T-helper 2 cell (primary cell): ENCODE measurements at regions not wholly inside any gene's neighbourhood (a gene's known extent, or its start where the extent isn't known, plus 50 kb on each side); places are given as distances from the start of the nearest gene placed in this dataset.

ENCODE experiments used
- DNase-seq, 5 experiments: peaks; one replicate each; pipeline versions ENCODE4 v3.0.0 to v3.0.0-alpha.2; 2012 to 2022

DNA sequence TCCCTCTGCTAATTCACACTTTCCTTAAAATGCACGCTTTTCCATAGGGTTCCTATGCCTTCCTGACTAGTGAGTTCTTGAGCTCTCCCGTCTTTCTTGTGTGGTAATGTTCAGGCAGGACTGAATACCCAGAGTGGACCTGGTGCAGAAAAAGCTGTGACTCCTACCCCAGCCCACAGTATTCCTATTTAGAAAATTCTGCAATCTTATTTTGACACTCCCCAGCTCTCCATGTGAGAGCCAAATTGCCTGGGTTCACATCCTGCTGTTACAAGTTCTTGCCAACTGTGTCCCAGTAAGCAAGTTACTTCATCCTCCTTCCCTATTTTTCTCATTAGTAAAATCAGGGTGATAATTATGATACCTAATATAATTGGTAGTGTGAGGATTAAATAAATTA is 290.8 kb upstream of the SLCO3A1 start:
- DNase-seq: no peak

DNA sequence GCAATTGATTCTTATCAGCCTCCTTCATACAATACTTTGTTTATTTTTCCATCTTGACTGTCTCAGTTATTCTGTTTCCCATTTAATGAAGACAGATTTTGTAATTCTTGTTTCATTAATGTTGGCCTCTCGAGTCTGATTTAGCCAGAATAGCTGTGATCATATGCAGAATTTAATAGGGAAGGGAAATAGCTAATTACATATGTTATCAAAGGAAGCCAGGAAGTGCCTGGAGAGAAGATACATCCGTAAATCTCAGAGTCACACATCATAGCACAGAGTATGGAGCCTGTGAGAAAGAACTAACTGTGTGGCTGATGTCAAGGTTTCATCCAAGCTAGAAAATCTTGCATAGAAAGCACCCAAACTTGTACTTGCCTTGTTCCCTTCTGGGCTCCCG is 288.9 kb upstream of the SLCO3A1 start:
- DNase-seq: no peak

DNA sequence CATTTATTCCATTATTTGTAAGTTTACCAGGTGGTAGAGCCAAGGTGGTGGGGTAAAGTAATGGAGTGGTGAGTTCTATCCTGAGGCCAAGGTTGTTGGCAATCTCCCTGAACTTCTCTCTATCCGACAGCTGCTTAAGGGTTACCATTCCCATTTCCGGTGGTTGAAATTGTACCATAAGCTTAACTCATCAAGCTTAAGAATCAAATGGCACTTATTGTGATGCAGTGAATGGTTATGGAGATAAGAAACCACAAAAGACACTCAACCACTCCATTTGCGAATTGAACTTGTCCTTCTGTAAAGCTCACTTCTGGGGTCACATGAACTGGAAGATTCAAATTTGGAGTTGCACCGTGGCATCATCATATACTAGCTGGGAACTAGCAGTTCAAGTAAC is 287.4 kb upstream of the SLCO3A1 start:
- DNase-seq: no peak

DNA sequence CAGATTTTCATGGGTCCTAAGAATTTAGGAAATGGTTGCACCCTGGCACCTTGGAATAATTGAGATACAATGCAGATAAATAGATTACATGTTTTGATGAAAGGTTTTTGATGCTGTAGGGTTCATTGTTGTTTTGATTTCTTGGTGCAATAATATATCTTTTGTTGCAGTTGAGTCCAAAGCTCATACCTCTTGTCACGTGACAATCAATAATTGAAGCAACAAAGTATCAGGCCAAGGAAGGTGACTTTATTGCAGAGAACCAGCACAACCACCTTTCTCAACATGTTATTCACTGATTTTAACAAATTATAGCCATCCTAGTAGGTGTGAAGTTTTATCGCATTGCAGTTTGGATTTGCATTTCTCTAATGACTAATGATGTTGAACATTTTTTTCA is 285.5 kb upstream of the SLCO3A1 start:
- DNase-seq: no peak

DNA sequence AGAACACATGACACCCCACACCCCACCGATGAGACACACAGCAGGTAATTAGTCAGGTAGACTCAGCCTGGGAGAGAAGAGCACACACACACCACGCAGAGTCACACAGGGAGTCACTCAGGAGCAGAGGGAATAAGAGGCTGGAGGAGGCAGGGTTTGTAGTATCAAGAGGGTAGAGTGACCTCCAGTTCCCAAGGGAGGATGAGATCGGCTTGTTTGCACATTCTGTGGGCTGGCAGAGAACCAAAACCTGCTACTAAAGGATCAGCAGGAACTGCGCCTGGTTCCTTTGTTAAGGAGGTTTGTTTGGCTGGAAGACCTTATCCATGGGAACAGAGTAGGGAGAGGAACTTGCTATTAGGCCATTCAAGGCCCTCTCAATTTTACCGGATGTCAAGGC is 281.4 kb upstream of the SLCO3A1 start:
- DNase-seq: no peak

DNA sequence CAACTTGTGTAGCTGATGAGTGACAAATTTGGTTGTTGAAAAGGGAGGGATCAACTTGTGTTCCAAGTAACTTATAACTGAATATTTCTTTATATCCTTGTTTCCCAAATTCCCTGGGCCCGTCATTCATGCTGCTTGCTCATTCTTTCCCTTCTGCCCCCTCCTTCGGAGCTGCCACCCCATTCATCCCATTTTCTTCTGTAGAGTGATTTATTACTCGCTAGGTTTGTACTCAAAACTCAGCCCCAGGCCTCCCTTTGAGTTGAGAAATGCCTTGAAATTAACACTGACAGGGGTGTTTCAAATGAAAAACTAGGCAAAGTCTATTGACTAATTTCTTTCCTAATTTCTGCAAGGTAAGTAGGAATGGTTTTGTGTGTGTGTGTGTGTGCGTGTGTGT is 277.4 kb upstream of the SLCO3A1 start:
- DNase-seq: no peak

DNA sequence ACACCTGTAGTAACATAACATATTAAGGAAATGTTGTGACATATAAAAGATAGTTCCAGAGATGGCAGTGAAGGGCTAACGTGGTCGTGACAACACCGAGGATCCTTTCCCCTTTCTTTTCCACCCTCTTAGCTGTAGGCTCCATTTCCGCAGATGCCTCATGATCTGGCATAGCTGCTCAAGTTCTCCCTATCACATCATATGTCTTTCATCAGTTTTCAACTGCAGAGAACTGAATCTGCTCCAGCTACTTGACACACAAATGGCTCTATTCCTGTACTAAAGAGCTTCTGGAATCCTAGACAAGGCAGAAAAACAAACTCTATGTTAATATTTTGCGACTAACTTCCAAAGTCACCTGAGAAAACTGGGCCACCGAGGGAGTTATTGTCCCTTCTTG is 275.0 kb upstream of the SLCO3A1 start:
- no peak for DNase-seq

DNA sequence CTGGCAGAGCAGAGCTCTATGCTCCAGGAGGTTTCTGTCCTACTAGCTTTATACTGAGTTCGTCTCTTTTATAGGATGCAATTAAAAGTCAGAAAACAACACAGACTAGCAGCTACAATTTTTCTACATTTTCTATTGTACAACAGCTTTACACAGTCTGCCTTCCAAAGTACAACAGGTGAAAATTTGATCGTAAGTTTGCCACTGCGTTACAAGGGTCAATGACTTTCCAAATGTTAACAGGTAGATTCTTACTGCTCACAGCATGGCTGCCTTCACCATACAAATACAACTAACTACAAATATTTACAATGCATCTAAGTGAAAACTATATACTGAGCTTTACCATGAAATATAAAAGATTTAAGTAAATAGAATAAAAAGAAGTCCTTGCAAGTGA is 268.6 kb upstream of the SLCO3A1 start:
- no peak for DNase-seq

DNA sequence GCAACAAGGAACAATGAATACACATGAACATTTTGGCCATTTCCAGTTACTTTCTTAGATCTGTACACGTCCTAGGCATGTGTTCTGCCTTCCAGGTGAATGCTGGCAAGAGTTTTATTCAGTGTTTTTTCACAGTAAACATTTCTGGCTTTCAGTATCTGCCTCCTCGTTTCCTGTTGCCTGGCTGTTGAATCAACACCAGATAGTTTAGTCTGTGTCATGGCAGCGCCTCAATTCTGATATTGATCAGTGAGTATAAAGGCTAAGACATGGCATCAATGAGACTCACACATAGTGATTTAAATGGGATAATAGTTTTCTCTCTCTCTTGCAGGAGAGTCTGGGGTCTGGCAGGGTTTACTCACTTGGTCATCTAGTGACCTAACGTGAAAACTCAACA is 266.9 kb upstream of the SLCO3A1 start:
- no peak for DNase-seq

DNA sequence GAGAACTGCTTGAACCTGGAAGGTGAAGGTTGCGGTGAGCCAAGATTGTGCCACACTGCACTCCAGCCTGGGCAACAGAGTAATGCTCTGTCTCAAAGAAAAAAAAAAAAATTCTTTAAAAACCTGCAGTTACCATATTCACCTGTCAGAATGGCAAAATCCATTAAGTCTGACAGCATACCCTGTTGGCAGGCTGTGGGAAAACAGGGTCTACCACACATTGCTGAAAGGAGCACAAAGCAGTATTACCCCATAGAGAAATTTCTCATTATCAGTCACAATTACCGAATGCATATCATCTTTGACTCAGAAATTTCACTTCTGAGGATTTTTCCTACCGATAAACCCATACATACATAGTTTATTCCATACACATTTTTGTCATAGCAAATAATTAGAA is 264.1 kb upstream of the SLCO3A1 start:
- DNase-seq: peak in 1 of 5 experiments; percentile 21

DNA sequence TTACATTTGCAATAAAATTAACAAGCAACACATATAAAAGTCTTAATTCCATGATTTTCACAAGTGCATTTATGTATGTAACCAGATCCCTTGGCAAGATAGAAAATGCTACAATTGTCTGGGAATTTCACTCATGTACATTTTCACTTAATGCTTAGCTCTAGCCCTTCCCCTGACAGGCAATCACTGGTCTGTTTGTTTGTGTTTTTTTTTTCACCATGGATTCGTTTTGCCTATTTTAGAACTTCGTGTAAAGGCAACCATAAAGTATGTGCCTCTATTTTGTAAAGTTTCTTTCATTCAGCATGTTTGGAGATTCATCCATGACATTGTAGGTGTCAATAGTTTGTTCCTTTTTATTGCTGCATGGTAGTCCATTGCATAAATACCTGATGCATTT is 260.9 kb upstream of the SLCO3A1 start:
- no peak for DNase-seq

DNA sequence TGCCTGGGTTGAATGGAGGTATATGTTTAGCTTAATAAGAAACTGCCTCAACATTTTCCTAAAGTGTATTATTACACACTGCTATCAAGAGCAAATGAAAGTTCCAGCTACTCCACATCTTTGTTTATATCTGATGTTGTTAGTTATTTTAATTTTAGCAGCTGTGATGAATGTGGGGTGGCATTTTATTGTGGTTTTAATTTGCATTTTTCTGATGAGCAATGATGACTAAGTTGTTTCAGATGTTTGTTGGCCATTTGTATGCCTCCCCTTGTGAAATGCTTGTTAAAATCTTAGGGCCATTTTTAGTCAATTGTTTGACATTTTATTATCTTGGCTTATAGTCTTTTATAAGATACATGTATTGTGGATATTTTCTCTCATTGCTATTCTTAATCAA is 260.4 kb upstream of the SLCO3A1 start:
- no peak for DNase-seq

DNA sequence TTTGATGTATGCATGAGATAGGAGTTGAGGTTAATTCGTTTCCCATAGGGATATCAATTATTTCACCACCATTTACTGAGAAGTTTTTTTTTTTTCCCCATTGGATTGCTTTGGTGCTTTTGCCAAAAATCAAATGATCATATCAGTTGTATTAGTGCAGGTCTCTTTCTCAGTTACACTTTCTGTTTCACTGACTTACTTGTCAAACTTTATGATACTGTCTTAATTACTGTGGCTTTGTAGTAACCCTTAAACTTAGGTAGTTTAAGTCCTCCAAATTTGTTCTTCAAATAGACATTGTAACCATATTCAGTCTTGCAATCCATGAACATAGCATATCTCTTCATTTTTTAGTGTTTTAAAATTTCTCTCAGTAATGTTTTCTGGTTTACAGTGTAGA is 259.9 kb upstream of the SLCO3A1 start:
- DNase-seq: no peak

DNA sequence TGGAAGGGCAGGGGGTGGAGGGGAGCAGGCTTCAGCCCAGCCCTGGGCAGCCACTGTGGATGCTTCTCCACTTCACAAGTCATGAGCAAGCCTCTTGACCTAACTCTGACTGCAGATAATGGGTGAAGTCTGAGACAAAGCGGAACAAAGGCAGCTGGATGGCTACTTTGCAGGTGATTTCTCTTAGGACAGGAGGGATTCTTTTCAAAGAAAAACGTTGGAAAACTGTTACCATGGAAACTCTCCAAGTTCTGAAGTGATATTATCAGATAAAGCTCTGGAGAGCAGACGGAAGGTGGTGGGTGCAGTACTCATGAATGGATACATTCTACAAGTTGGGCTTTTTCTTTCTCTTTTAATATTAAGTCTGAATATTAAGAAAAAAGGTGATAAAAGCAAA is 254.2 kb upstream of the SLCO3A1 start:
- no peak for DNase-seq

DNA sequence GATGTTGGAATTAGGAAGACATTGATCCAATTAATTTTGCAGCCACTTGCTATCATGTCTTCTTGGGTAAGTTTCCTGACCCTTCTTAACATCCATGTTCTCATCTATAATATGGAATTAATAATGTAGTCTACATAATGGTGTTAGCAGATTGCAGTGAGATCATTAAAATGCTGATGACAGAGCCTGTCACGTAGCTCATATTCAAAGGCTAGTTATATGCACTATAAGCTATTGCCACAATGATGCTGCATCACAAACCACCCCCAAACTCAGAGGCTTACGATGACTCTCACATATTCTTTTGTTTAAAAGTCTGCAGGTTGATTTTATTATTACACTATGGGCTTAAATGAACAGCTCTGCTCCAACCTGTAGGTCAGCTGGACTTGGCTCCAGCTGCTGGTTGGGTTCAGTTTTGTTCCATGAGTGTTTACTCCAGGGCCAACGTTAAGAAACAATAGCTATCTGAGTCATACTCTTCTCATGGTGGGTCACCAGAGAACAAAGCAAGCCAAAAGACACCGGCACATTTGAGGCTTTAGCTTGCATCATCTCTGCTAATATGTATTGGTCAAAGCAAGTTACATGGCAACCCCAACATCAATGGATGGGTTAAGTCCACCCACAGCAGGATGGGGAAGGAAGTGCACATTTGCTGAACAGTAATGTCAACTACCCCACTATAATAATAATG is 250.0 kb upstream of the SLCO3A1 start:
- no peak for DNase-seq

DNA sequence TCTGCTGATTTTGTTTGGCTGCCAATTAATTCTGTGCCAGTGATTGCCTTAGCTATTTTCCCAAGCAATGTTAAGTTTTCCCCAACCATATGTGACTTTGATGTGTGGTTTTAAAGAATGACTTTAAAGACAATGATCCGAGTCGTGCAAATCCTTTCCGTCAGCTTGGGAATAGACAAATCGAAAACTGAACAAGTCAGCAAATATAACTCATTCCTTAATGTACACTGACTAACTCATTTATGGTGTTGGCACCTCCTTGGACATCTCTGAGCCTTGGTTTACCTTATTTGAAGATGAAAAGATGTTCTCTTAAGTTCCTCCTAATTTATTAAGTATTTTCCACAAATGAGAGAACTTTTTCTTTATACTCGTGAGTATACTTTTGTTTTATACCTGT is 249.4 kb upstream of the SLCO3A1 start:
- DNase-seq: no peak

DNA sequence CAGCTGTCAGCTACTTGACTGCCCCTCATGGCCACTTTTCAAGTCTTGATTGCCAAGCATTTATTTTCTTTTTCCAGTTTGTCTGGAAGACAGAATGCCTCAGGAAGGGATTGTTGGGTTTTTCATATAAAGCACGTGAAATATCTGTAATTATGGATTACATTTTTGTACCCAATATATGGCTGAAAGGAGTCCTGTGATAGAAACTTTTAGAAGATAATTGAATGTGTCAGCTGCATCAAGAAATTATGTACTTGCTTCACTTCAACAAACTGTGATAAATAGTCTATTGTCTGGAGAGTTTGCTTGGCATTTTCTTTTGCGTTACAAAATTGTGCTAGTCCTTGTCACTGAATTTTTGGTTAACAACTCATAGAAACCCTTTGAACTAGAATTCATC is 247.9 kb upstream of the SLCO3A1 start:
- no peak for DNase-seq

DNA sequence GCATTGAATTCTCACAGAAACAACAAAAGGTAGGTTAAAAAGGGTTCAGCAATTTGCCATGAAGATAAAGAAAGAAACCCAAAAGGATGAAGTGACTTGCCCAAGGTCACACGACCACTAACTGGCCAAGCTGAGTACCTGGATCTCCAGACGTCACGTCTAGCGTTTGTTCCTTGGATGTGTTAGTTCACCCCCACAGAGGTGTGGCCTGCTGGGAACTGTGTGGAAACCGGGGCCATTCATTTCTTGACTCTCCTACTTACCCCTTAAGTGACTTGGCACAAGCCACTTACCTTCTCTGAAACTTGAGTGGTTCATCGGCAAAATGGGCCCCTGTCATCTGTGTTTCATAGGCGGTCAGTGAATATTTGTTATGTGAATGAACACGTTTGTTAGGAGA is 244.3 kb upstream of the SLCO3A1 start:
- no peak for DNase-seq

DNA sequence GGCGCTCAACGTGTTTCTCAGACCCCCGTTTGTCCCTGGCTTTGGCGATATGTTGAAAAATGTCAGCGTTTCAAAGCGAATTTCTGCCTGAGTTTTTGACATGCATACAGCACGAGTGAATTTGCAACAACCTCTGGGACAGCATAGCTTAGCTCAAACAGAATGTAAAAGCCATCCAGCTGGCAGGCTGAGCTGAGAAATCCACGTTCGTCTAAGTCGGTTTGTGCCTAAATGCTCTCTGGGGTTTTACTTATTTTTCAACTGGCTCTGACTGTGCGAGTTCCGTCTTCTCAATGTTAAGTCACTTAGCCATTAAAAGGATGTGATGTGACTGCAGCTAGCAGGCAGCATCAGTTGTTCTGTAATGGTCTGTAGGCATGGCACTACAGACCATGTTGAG is 243.5 kb upstream of the SLCO3A1 start:
- DNase-seq: no peak

DNA sequence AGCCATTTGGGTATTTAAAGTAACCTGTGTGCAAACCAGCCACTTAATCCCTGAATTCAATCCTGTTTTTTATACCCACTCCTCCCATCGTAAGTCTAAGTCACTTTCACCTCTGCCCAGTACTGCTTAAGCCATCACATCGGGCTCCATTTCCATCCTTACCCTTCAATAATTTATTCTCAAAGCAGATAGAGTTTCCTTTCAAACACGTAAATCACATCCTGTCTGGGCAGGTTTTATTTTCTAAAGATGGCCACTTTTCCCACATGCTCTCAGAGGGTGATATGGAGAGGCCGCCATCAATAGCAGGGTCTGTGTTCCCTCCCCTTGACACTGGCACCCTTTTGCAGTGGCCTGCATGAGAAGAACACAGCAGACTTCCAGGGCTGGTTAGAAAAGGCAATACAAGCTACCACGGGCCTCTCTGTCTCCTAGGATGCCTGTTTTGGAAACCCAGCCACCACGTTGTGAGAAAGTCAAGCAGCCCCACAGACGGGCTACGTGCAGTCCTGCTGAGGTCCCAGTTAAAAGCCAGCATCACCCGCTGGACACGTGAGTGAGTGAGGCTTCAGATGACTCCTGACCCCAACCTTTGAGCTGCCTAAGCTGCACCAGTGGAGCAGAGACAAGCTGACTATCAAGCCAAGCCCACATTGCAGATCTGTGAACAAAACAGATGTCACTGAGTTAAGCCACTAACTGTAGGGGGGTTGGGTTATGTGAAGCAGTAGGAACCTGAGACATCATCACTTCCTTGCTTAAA is 241.8 kb upstream of the SLCO3A1 start:
- DNase-seq: no peak

DNA sequence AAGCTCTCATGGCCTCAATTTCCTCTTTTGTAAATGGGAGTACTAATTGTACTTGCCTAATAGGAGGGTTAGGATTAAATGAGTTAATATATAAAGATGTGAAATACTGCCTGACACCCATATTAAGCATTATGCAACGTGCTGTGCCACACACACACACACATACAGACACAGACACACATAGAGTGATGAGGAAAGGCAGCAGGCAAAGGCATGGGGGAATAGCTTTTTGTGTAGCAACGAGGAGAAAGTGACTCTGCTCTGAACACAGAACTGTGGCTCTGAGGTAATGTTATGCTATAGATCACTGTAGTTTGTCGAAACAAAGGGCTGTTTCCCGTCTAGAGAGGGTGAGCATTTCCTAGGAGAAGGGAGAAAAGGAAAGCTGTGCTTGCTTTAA is 233.3 kb upstream of the SLCO3A1 start:
- no peak for DNase-seq

DNA sequence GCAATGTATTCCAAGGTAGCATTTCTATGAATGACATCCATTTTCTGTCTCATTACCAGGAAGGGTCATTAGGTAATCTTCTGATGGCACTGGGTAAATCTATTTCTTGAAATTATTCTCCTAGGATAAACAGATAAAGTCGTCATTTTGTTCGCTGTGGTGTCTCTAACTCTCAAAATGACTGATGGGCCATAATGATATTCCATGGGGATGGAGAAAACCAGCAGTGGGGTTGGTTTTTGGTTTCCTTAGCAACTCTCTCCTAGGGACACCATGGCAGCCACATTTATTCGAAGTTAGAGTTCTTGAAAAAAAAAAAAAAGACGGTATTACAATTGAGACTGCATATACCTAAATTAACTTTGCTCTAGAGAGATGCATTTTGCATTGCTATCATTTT is 231.3 kb upstream of the SLCO3A1 start:
- no peak for DNase-seq

DNA sequence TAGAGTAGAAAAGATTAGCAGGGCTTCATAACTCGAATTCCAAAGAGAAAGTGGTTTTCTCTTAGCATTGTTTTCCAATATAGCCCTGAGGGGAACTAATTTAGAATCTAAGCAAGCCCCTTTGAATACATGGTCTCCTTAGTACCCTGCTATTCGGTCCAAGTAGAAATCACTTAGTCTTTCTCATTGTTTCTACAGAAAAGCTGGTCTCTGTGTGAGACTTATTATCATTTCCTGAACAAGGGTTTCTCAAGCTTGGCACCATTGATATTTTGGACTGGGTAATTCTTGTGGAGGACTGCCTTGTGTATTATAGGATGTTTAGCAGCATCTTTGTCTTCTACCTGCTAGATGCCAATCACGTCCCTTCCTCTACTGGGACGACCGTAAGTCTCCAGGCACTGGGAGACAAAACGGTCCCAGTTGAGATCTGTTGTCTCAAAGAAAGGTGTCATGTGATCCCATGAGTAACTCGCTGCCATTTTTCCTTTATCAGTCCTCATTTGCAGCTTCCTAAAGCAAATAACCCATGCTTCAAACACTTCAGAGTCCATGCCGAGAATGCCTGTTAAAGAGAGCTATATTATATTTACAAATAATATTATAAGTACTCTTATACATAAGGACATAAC is 230.7 kb upstream of the SLCO3A1 start:
- no peak for DNase-seq

DNA sequence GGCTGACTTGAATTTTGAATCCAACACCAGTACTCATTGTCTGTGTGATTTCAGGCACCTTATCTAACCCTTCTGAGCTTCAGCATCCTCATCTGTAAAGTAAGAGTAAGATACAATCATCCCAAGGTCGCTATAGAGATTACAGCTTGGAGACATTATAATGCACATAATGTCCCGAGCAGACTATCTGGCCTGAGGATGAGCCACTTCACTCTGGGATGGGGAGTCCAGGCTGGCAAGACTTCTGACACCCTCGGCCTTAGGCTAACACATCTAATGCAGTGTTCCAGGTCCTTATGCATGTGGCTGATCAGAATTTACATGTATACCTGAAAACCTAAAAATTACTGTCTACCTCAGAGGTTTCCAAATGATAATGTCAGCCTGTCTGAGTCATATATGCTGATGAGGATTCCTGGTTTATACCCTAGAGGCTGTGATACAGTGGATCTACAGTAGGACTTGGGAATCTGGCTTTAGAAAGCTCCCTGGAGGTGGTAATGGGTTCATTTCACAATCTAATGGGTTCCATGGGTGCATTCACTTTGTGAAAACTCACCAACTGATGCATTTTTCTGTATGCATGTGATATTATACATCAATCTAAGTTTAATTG is 229.0 kb upstream of the SLCO3A1 start:
- no peak for DNase-seq
